Heart left ventricle (tissue), 16 donors: ENCODE measurements at regions not wholly inside any gene's neighbourhood (a gene's known extent, or its start where the extent isn't known, plus 50 kb on each side); places are given as distances from the start of the nearest gene placed in this dataset.

Source experiments
- ATAC-seq, 4 donors: fragments of 200-7000 bp; cut with Tn5 transposase; one replicate each; pipeline ENCODE4 v1.9.1; 2020 to 2022; ENCODE audit warnings: moderate library complexity in 4 of 4, mild to moderate bottlenecking in 3 of 4, moderate number of reproducible peaks in 1 of 4
- DNase-seq, 5 donors: peaks; one replicate each; pipeline ENCODE4 v3.0.0-alpha.2; 2020
- H3K27ac ChIP-seq, 12 donors: fragments of 200-600 bp; sonication (generic) in 4 of 12; one replicate each; pipeline versions ENCODE4 v1.5.0 to v1.8.0; 2016 to 2022; ENCODE audit warnings: mild to moderate bottlenecking in 2 of 12
- H3K27me3 ChIP-seq, 9 donors: fragments of 200-600 bp; sonication (generic) in 2 of 9; one replicate each; pipeline versions ENCODE4 v1.5.1 to v1.8.0; 2016 to 2022; ENCODE audit warnings: mild to moderate bottlenecking in 3 of 9
- H3K36me3 ChIP-seq, 9 donors: fragments of 200-600 bp; sonication (generic) in 2 of 9; one replicate each; pipeline versions ENCODE4 v1.5.0 to v1.8.0; 2018 to 2022; ENCODE audit warnings: mild to moderate bottlenecking in 2 of 9
- H3K4me1 ChIP-seq, 12 donors: fragments of 200-600 bp; sonication (generic) in 4 of 12; one replicate each; pipeline versions ENCODE4 v1.5.0 to v1.8.0; 2016 to 2022; ENCODE audit warnings: mild to moderate bottlenecking in 3 of 12
- H3K4me3 ChIP-seq, 12 donors: fragments of 200-600 bp; sonication (generic) in 4 of 12; one replicate each; pipeline versions ENCODE4 v1.5.0 to v1.8.0; 2017 to 2022; ENCODE audit warnings: mild to moderate bottlenecking in 9 of 12, moderate library complexity in 4 of 12
- H3K9me3 ChIP-seq, 12 donors: fragments of 200-600 bp; sonication (generic) in 4 of 12; one replicate each; pipeline versions ENCODE4 v1.5.0 to v1.8.0; 2016 to 2022; ENCODE audit warnings: mild to moderate bottlenecking in 1 of 12
- POLR2A ChIP-seq, 2 donors: fragments of 450-650 bp; IDR thresholded peaks; one replicate each; pipeline ENCODE4 v1.6.1; 2017; ENCODE audit warnings: antibody characterized with exemption in 2 of 2, mild to moderate bottlenecking in 2 of 2, moderate library complexity in 2 of 2
- WGBS, 4 donors: extraction: QIAGEN DNeasy Blood & Tissue Kit in 2 of 4; methylation state at CpG; one replicate each; pipeline versions ENCODE4 v1.1.5 to v1.1.7; 2013 to 2018; 5-methylcytosine and 5-hydroxymethylcytosine counted together
- intact Hi-C, 10 donors: fragments of 100-400 bp; cut with DNase I; formaldehyde crosslinking; loops; one replicate each; pipeline versions ENCODE4 v1.11.1 to v1.14.2; 2022
- TF ChIP-seq, protein P1 (sequence below), 12 donors: fragments of 200-600 bp; sonication (generic) in 4 of 12; IDR thresholded peaks; one replicate each; pipeline versions ENCODE4 v1.5.0 to v1.8.0; 2018 to 2022; ENCODE audit warnings: antibody characterized with exemption in 12 of 12, mild to moderate bottlenecking in 5 of 12
- donor health status: ischemic (EF 13 %, LVEDD 7.1; RV severe dilation, severe dysfunction).
- donor health status: healthy with polysubstance abuse.
- donor health status: DM: no; HTN: yes; CAD: no.
- donor health status: DM: no; HTN: no; CAD: no.
- donor health status: ischemic (EF 25% LVEDD 6.9; RV normal size, moderate dysfunction).
- donor health status: ischemic (EF 25% LVEDD 5.7; RV mildly dilated, moderate dysfunction).
- donor health status: healthy.
- donor health status: DM: yes; HTN: yes; CAD: no.
- donor health status: ischemic (EF 35%, LVEDD 5.7; RV mildly dilated, moderate dysfunction).
- donor health status: nonischemic (EF 11% LVEDD 7.7; RV severe dilation, severe dysfunction).
- donor health status: DM: yes; HTN: yes; CAD: no.
- donor health status: PGD.
- donor health status: ischemic (EF 29% LVEDD 5.4; RV normal size, mild dysfunction).
- donor health status: nonischemic (EF 23%, LVEDD 6.1; RV moderate dilation, normal function).

DNA sequence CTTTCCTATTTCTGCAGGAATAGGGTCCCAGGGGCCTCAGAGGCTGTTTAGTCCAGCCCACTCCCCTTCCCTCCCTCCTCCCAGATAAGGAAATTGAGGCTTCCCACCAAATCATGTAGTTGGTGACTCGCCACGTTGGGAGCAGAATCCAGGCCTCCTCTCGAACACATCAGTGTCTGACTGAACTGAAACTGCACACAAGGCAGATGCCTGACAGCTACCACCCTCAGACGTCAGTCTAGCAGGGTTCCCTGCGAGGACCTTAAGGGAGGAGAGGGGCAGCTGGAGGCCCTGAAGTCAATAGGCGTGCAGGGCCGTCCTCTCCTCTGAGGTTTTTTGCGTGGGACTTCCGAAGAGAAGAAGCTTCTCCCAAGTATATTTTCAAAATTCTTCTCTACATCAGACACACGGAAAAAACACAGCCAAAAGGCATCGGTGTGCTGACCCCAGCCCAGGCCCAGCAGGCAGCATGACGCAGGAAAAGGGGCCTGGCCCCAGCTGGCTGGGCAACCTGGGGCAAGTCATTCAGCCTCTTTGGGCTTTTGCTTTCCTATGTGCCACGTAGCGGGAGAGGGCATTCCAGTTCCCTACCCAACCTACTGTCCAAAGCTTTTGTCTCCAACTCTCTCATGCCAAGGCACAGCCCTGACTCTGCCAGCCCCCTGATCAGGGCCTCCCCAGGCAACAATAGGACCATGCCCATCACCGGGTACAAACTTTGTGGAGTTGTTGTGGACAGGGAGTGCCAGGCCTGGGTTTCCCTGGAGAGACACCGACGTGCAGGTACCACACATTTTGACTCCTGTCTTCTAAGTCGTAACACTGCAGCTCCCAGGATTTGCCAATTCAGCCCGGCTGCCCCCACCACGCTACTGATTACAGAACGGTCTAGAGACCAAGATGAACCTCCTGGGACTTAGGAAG lies 283.1 kb downstream of the XXYLT1 start:
- TF ChIP-seq, protein P1, sequence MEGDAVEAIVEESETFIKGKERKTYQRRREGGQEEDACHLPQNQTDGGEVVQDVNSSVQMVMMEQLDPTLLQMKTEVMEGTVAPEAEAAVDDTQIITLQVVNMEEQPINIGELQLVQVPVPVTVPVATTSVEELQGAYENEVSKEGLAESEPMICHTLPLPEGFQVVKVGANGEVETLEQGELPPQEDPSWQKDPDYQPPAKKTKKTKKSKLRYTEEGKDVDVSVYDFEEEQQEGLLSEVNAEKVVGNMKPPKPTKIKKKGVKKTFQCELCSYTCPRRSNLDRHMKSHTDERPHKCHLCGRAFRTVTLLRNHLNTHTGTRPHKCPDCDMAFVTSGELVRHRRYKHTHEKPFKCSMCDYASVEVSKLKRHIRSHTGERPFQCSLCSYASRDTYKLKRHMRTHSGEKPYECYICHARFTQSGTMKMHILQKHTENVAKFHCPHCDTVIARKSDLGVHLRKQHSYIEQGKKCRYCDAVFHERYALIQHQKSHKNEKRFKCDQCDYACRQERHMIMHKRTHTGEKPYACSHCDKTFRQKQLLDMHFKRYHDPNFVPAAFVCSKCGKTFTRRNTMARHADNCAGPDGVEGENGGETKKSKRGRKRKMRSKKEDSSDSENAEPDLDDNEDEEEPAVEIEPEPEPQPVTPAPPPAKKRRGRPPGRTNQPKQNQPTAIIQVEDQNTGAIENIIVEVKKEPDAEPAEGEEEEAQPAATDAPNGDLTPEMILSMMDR (IDR thresholded peaks at IDR 0.05): no peak
- TF ChIP-seq POLR2A (IDR thresholded peaks at IDR 0.05): no peak
- no peak overlapping the region for H3K27ac ChIP-seq
- H3K9me3 ChIP-seq: no peaks in the 10 kb centered on the region
- no peaks in the 10 kb centered on the region for H3K36me3 ChIP-seq
- H3K4me1 ChIP-seq: peaks cover 0 to 15% (median 13%) of the 10 kb centered on the region in 12 donors
- no peak overlapping the region for H3K4me3 ChIP-seq
- ATAC-seq (no peak), DNase-seq (no peak)
- H3K27me3 ChIP-seq: no peaks in the 10 kb centered on the region
- 78 to 93% (median 84%) methylated on average over 21 of the region's 21 CpGs for WGBS, 4 donors
- intact Hi-C loops: loop anchor here in 5 of 10 donors (5.0 to 10.0 kb wide), 2 partner anchors 269 to 303 kb away; partner anchors contain the start of gene FAM43A (in 4 of the 5)

DNA sequence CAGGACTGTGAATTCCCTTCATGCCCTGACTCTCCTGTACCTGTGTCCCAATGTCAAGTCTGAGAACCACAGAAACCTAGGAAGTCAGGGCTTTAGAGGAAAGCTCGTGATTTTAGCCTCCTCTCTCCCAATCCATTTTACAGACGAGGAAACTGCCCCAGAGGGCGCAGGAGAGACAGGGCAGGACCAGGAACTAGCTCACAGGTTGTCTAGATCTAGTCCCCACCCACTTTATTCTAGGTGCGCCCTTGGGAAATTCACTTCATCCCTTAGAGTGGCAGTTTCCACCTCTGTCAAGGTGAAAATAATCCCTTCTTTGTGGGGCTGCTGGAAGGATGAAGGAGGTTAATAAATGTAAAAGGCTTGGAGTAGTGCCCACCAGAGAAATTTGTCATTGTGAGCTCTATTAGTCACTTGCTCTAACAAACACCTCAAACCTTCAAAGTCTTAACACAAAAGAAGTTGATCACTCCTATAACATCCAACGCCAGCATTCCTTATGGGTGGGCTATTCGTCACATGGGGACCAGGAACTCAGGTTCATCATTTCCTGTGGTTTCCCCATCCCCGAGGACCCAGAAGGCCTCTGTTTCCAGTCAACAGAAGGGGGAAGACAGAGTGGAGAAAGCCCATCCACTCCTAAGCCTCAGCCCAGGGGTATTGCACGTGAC lies 282.3 kb downstream of the XXYLT1 start:
- Histone ChIP-seq H3K27ac (no peak overlapping the region), H3K4me1 (peaks cover 0 to 15% (median 13%) of the 10 kb centered on the region in 12 donors), H3K9me3 (no peaks in the 10 kb centered on the region), H3K27me3 (no peaks in the 10 kb centered on the region), H3K4me3 (no peak overlapping the region), H3K36me3 (no peaks in the 10 kb centered on the region)
- TF ChIP-seq POLR2A (IDR thresholded peaks at IDR 0.05): no peak
- TF ChIP-seq, protein P1 (IDR thresholded peaks at IDR 0.05): no peak
- ATAC-seq: no peak
- intact Hi-C loops: loop anchor here in 5 of 10 donors (5.0 to 10.0 kb wide), 2 partner anchors 269 to 304 kb away; partner anchors contain the start of gene FAM43A (in 4 of the 5)
- DNase-seq: no peak
- whole genome bisulfite sequencing, 4 donors: 92 to 95% (median 93%) methylated on average over 7 to 8 of the region's 8 CpGs

DNA sequence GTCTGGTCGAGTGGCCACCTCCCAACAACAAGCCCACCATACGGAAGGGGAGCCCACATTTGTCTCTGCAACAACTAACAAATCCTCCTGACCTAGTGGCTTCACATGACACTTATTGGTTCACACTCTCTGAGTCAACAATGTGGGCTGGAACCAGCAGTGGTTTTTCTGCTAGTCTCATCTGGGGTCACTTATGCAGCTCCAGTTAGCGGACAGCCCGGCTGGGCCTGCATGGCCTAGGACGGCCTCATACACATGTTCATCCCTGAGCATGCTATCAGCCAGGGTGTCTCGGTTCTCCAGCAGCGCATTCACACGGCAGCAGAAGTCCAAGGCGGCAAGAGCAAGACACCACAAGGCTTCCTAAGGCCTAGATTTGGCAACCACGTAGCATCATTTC lies 281.7 kb downstream of the XXYLT1 start:
- no peak for ATAC-seq
- peaks cover 0 to 14% (median 11%) of the 10 kb centered on the region in 12 donors for H3K4me1 ChIP-seq
- H3K4me3 ChIP-seq: no peak overlapping the region
- DNase-seq: no peak
- TF ChIP-seq, protein P1 (IDR thresholded peaks at IDR 0.05): no peak
- H3K27ac ChIP-seq: no peak overlapping the region
- intact Hi-C loops: loop anchor here in 5 of 10 donors (5.0 to 10.0 kb wide), 2 partner anchors 268 to 304 kb away; partner anchors contain the start of gene FAM43A (in 4 of the 5)
- no peaks in the 10 kb centered on the region for H3K9me3 ChIP-seq
- WGBS, 4 donors: 78 to 97% (median 91%) methylated on average over 5 to 10 of the region's 10 CpGs
- H3K36me3 ChIP-seq: no peaks in the 10 kb centered on the region
- H3K27me3 ChIP-seq: no peaks in the 10 kb centered on the region
